SK-N-SH (cell line): ENCODE measurements at regions not wholly inside any gene's neighbourhood (a gene's known extent, or its start where the extent isn't known, plus 50 kb on each side); places are given as distances from the start of the nearest gene placed in this dataset.

Source experiments
- CTCF ChIA-PET: fragments of 300-600, 350-600 bp; formaldehyde crosslinking; extraction: SDS; loops from one replicate; lab custom pipeline; 2021; lab: Yijun Ruan, JAX
- POLR2A ChIA-PET: fragments of 350-600 bp; sonication (Branson Sonifier 250); formaldehyde crosslinking; extraction: SDS; loops from one replicate; lab custom pipeline; 2020; ENCODE audit warnings: antibody characterized with exemption, inconsistent platforms; lab: Yijun Ruan, JAX
- DNase-seq: peaks from one replicate; pipeline ENCODE4 v3.0.0; 2012
- H2AFZ ChIP-seq: fragments of 200-600 bp; sonication (generic); 2 replicates; pipeline ENCODE4 v1.8.1; 2016; ENCODE audit warnings: antibody characterized with exemption, mild to moderate bottlenecking, low read depth
- H3F3A ChIP-seq: fragments of 200-600 bp; sonication (generic); replicated peaks from 2 replicates; pipeline ENCODE3; 2016; ENCODE audit warnings: antibody characterized with exemption, mild to moderate bottlenecking; ENCODE audit not compliant: insufficient read depth
- H3K27ac ChIP-seq, 2 experiments: fragments of 200-500 bp in 1 of 2; fragments of 200-600 bp in 1 of 2; sonication (Bioruptor generic) in 1 of 2; sonication (generic), shearing (Covaris generic) in 1 of 2; 2 replicates each; pipeline versions ENCODE4 v1.5.1 to v1.6.1; 2014 to 2016; ENCODE audit warnings: low read depth in 2 of 2, inconsistent platforms in 1 of 2, low read length in 1 of 2, mild to moderate bottlenecking in 1 of 2, mixed read lengths in 1 of 2
- H3K27me3 ChIP-seq: fragments of 200-600 bp; sonication (generic), shearing (Covaris generic); 2 replicates; pipeline ENCODE4 v1.6.1; 2016; ENCODE audit warnings: mixed run types; ENCODE audit not compliant: insufficient read depth
- H3K36me3 ChIP-seq, 2 experiments: fragments of 200-500 bp in 1 of 2; fragments of 200-600 bp in 1 of 2; sonication (Bioruptor generic) in 1 of 2; sonication (generic) in 1 of 2; replicated peaks in 1 of 2; 2 replicates each; pipeline versions ENCODE3 to v1.5.1; 2014 to 2016; ENCODE audit warnings: low read length in 1 of 2, mild to moderate bottlenecking in 1 of 2; ENCODE audit not compliant: insufficient read depth in 2 of 2, control insufficient read depth in 1 of 2
- H3K4me1 ChIP-seq, 2 experiments: fragments of 200-500 bp in 1 of 2; fragments of 200-600 bp in 1 of 2; sonication (Bioruptor generic) in 1 of 2; sonication (generic), shearing (Covaris generic) in 1 of 2; 2 replicates each; pipeline versions ENCODE4 v1.5.1 to v1.6.1; 2014 to 2016; ENCODE audit warnings: low read depth in 1 of 2, low read length in 1 of 2, mixed run types in 1 of 2; ENCODE audit not compliant: insufficient read depth in 2 of 2, control insufficient read depth in 1 of 2
- H3K4me2 ChIP-seq: fragments of 200-600 bp; sonication (generic), shearing (Covaris generic); 2 replicates; pipeline ENCODE4 v1.6.1; 2017; ENCODE audit warnings: mixed run types
- H3K4me3 ChIP-seq, 2 experiments: fragments of 200-500 bp in 1 of 2; fragments of 200-600 bp in 1 of 2; sonication (Bioruptor generic) in 1 of 2; sonication (generic), shearing (Covaris generic) in 1 of 2; 2 replicates each; pipeline versions ENCODE4 v1.5.1 to v1.8.1; 2014 to 2016; ENCODE audit warnings: low read depth in 2 of 2, inconsistent platforms in 1 of 2, low read length in 1 of 2, mild to moderate bottlenecking in 1 of 2, mixed read lengths in 1 of 2, moderate library complexity in 1 of 2
- H3K79me2 ChIP-seq: fragments of 200-600 bp; sonication (generic); 2 replicates; pipeline ENCODE4 v1.8.1; 2017; ENCODE audit warnings: mild to moderate bottlenecking; ENCODE audit not compliant: insufficient read depth
- H3K9ac ChIP-seq: fragments of 200-600 bp; sonication (generic); 2 replicates; pipeline ENCODE4 v1.6.1; 2017; ENCODE audit warnings: mixed run types
- H3K9me2 ChIP-seq: fragments of 200-600 bp; sonication (generic); 2 replicates; pipeline ENCODE4 v1.6.1; 2017; ENCODE audit warnings: mixed run types
- H3K9me3 ChIP-seq: fragments of 200-600 bp; sonication (generic); 2 replicates; pipeline ENCODE4 v1.6.1; 2017; ENCODE audit warnings: mixed run types, mild to moderate bottlenecking, moderate library complexity
- H4K20me1 ChIP-seq: fragments of 200-600 bp; sonication (generic); 2 replicates; pipeline ENCODE4 v1.6.1; 2017; ENCODE audit warnings: mild to moderate bottlenecking, mixed run types; ENCODE audit not compliant: insufficient read depth
- ELF1 ChIP-seq: IDR thresholded peaks from 2 replicates; pipeline ENCODE4 v1.4.0; 2012
- EP300 ChIP-seq, 2 experiments: IDR thresholded peaks; 2 replicates each; pipeline versions ENCODE4 v1.4.0 to v1.6.1; 2012; ENCODE audit warnings: borderline replicate concordance in 1 of 2, low read depth in 1 of 2, low read length in 1 of 2
- EZH2phosphoT487 ChIP-seq: fragments of 200-600 bp; sonication (generic); IDR thresholded peaks from 2 replicates; pipeline ENCODE4 v1.6.1; 2017; ENCODE audit warnings: low read depth, mixed run types, mild to moderate bottlenecking, antibody characterized with exemption, moderate library complexity, borderline replicate concordance
- FOSL2 ChIP-seq: IDR thresholded peaks from 2 replicates; pipeline ENCODE4 v1.4.0; 2012; ENCODE audit warnings: low read depth, mild to moderate bottlenecking, moderate library complexity, borderline replicate concordance
- FOXJ3 ChIP-seq: sonication (generic); formaldehyde crosslinking; IDR thresholded peaks from 2 replicates; pipeline ENCODE4 v1.5.1; 2020; ENCODE audit warnings: mild to moderate bottlenecking, missing genetic modification reagents
- FOXM1 ChIP-seq: IDR thresholded peaks from 2 replicates; pipeline ENCODE4 v1.4.0; 2012; ENCODE audit warnings: low read depth, mild to moderate bottlenecking
- GABPA ChIP-seq: IDR thresholded peaks from 2 replicates; pipeline ENCODE4 v1.4.0; 2012; ENCODE audit warnings: low read depth, mild to moderate bottlenecking
- GATA2 ChIP-seq: sonication (generic); formaldehyde crosslinking; IDR thresholded peaks from 2 replicates; pipeline ENCODE4 v1.5.0; 2020; ENCODE audit warnings: mild to moderate bottlenecking, missing genetic modification reagents
- NFIC ChIP-seq: IDR thresholded peaks from 2 replicates; pipeline ENCODE4 v1.4.0; 2012; ENCODE audit warnings: borderline replicate concordance
- NRF1 ChIP-seq: IDR thresholded peaks from 2 replicates; pipeline ENCODE4 v1.6.1; 2012; ENCODE audit warnings: low read depth, mild to moderate bottlenecking, low read length
- POLR2AphosphoS5 ChIP-seq: IDR thresholded peaks from 2 replicates; pipeline ENCODE4 v1.6.1; 2012; ENCODE audit warnings: low read depth, low read length
- RCOR1 ChIP-seq: fragments of 150-350 bp; IDR thresholded peaks from 2 replicates; pipeline ENCODE4 v1.6.1; 2017; ENCODE audit warnings: antibody characterized with exemption, low read length
- RFX5 ChIP-seq: IDR thresholded peaks from 2 replicates; pipeline ENCODE4 v1.6.1; 2012; ENCODE audit warnings: mild to moderate bottlenecking, improper control_type of control experiment, low read length
- TCF12 ChIP-seq: IDR thresholded peaks from 2 replicates; pipeline ENCODE4 v1.4.0; 2012
- YY1 ChIP-seq: IDR thresholded peaks from 2 replicates; pipeline ENCODE4 v1.4.0; 2012; ENCODE audit warnings: low read depth, mild to moderate bottlenecking
- WGBS: methylation state at CpG from one replicate; pipeline ENCODE4 v1.1.6; 2017; ENCODE audit warnings: low lambda C conversion rate; 5-methylcytosine and 5-hydroxymethylcytosine counted together
- TF ChIP-seq, protein P1 (sequence below): IDR thresholded peaks from 2 replicates; pipeline ENCODE4 v1.6.1; 2012; ENCODE audit warnings: mild to moderate bottlenecking, low read depth, low read length, moderate library complexity
- TF ChIP-seq, protein P2 (sequence below): IDR thresholded peaks from 2 replicates; pipeline ENCODE4; 2012
- TF ChIP-seq, protein P3 (sequence below): IDR thresholded peaks from 2 replicates; pipeline ENCODE4 v1.4.0; 2012; ENCODE audit warnings: low read depth, borderline replicate concordance

DNA sequence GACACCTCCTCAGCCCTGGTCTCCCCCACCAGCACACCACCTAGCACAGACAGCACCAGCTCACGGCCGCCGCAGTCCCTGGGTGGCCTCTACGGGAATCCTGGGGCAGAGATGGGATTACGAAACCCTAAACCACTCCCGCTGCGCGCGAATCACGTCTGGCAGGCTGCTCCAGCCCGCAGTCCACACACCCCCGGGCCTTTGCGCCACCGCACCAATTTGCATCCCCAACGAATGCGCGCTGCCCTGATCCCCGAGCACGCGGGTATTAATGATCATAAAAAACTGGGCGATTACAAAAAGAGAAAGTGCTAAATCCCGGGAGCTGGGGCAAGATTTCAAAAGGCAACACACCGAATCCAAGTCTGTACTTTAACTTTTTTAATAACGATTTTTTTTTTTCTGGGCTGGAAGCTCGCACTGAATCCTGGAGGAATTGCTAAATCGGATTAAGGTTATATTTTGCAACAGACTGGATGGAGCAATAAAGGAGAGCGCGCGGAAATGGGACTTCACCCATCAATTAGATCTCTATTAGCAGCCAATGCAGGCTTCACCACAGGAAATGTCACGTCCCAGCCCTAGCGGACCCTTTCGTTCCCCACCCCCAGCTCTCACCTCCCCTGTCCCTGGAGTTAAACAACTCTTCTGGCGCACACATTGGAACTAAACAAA, 69.8 kb upstream of the TMEM33 start:
- Histone ChIP-seq H3K36me3 (peaks cover 0 to 2% of the 10 kb centered on the region in 2 experiments), H3K4me3 (no peak overlapping the region), H4K20me1 (no peaks in the 10 kb centered on the region), H3K27me3 (no peaks in the 10 kb centered on the region)
- TF ChIP-seq NFIC (no peak), YY1 (no peak), EZH2phosphoT487 (no peak), FOXJ3 (no peak), TCF12 (no peak), FOXM1 (no peak), POLR2AphosphoS5 (no peak), ELF1 (no peak), GATA2 (CRISPR knock-in tag) (no peak), RFX5 (no peak), FOSL2 (no peak), EP300 (IDR thresholded peaks at IDR 0.05; ENCODE audit: borderline replicate concordance in 1 of 2, low read depth in 1 of 2, low read length in 1 of 2) (no peak), GABPA (no peak), RCOR1 (no peak), NRF1 (no peak)
- TF ChIP-seq, protein P1, sequence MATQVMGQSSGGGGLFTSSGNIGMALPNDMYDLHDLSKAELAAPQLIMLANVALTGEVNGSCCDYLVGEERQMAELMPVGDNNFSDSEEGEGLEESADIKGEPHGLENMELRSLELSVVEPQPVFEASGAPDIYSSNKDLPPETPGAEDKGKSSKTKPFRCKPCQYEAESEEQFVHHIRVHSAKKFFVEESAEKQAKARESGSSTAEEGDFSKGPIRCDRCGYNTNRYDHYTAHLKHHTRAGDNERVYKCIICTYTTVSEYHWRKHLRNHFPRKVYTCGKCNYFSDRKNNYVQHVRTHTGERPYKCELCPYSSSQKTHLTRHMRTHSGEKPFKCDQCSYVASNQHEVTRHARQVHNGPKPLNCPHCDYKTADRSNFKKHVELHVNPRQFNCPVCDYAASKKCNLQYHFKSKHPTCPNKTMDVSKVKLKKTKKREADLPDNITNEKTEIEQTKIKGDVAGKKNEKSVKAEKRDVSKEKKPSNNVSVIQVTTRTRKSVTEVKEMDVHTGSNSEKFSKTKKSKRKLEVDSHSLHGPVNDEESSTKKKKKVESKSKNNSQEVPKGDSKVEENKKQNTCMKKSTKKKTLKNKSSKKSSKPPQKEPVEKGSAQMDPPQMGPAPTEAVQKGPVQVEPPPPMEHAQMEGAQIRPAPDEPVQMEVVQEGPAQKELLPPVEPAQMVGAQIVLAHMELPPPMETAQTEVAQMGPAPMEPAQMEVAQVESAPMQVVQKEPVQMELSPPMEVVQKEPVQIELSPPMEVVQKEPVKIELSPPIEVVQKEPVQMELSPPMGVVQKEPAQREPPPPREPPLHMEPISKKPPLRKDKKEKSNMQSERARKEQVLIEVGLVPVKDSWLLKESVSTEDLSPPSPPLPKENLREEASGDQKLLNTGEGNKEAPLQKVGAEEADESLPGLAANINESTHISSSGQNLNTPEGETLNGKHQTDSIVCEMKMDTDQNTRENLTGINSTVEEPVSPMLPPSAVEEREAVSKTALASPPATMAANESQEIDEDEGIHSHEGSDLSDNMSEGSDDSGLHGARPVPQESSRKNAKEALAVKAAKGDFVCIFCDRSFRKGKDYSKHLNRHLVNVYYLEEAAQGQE: no peak
- TF ChIP-seq, protein P2, sequence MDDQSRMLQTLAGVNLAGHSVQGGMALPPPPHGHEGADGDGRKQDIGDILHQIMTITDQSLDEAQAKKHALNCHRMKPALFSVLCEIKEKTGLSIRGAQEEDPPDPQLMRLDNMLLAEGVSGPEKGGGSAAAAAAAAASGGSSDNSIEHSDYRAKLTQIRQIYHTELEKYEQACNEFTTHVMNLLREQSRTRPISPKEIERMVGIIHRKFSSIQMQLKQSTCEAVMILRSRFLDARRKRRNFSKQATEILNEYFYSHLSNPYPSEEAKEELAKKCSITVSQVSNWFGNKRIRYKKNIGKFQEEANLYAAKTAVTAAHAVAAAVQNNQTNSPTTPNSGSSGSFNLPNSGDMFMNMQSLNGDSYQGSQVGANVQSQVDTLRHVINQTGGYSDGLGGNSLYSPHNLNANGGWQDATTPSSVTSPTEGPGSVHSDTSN: no peak
- TF ChIP-seq, protein P3, sequence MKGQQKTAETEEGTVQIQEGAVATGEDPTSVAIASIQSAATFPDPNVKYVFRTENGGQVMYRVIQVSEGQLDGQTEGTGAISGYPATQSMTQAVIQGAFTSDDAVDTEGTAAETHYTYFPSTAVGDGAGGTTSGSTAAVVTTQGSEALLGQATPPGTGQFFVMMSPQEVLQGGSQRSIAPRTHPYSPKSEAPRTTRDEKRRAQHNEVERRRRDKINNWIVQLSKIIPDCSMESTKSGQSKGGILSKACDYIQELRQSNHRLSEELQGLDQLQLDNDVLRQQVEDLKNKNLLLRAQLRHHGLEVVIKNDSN: no peak
- TF ChIP-seq, all 33 proteins: peak for 0
- Histone ChIP-seq H3K4me2 (no peak overlapping the region), H3K4me1 (peaks cover 0 to 46% of the 10 kb centered on the region in 2 experiments; a peak in 2 of 4 replicates), H3K9me3 (no peaks in the 10 kb centered on the region), H3K9ac (no peak overlapping the region), H3K79me2 (no peaks in the 10 kb centered on the region), H3F3A (no peaks in the 10 kb centered on the region), H2AFZ (no peak overlapping the region), H3K9me2 (no peaks in the 10 kb centered on the region), H3K27ac (peak overlapping the region in 1 of 2 experiments; percentile 100; a peak in 2 of 4 replicates)
- no peak for DNase-seq
- ChIA-PET CTCF (interaction anchor here (0.6 to 6.4 kb wide), 3 partner anchors 9 to 73 kb away, joined by 3 to 34 read pairs (median 7); no protein-coding TSS in a partner anchor), POLR2A (interaction anchor here (1.9 to 11.8 kb wide), 2 partner anchors 8 to 13 kb away, joined by 4 to 524 read pairs; no protein-coding TSS in a partner anchor)
- WGBS: 83% methylated on average over 32 of the region's 33 CpGs
